Type B pancreatic cell (in vitro differentiated cells): ENCODE measurements at regions not wholly inside any gene's neighbourhood (a gene's known extent, or its start where the extent isn't known, plus 50 kb on each side); places are given as distances from the start of the nearest gene placed in this dataset.
A peak's percentile ranks its signal among the peaks of the same experiment; 100 is the strongest.

Experiments
- DNase-seq: peaks from one replicate; pipeline ENCODE4 v3.0.0; 2021; ENCODE audit warnings: mixed read lengths; ENCODE audit not compliant: unreplicated experiment; ENCODE audit errors: extremely low spot score
- H3K27ac Mint-ChIP-seq: 2 replicates; pipeline ENCODE4 v1.8.0; 2021; ENCODE audit warnings: mild to moderate bottlenecking, mixed read lengths
- H3K27me3 Mint-ChIP-seq: 2 replicates; pipeline ENCODE4 v1.8.0; 2021; ENCODE audit warnings: mixed read lengths
- H3K36me3 Mint-ChIP-seq: 2 replicates; pipeline ENCODE4 v1.8.0; 2021; ENCODE audit warnings: mixed read lengths
- H3K4me1 Mint-ChIP-seq: one replicate; pipeline ENCODE4 v1.8.0; 2021; ENCODE audit warnings: mixed read lengths; ENCODE audit not compliant: unreplicated experiment
- H3K4me3 Mint-ChIP-seq: 2 replicates; pipeline ENCODE4 v1.8.0; 2021; ENCODE audit warnings: mild to moderate bottlenecking, mixed read lengths
- H3K9me3 Mint-ChIP-seq: 2 replicates; pipeline ENCODE4 v1.8.0; 2021; ENCODE audit warnings: mixed read lengths
- TF ChIP-seq, protein P1 (sequence below): fragments of 200-600 bp; sonication (generic); conservative IDR thresholded peaks from 2 replicates; pipeline ENCODE4 v1.5.0; 2021; ENCODE audit warnings: antibody characterized with exemption, mild to moderate bottlenecking

DNA sequence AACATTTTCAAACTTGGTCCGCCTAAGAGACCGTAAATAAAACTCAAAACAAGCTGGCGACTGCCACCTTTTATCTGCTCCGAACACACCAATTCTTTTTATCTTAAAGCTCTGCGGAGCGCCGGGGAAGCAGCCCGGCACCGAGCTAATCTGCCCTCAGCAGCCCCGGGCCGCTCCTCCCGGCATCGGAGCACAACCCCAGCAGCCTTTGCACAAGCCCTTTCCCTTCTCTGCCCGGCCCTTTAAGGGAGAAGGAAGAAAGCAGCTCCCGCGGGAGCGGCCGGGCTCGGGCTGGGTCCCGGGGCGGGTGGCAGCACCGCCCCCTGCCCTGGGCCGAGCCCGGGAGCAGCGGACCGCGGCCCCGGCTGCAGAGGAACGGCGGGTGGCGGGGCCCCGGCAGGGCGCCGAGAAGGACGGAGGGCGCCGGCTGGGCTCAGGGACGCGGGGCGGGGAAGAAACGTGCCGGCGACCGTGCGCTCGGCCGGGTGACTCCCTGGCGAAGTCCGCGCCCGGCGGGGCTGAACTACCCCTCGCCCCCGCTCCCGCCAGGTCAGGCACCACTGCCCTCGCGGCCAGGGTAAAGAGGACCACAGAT is 133.6 kb upstream of the C11orf58 start:
- H3K27me3 Mint-ChIP-seq = peaks cover 42% of the 10 kb centered on the region
- peak overlapping the region; percentile 85 for H3K27ac Mint-ChIP-seq

DNA sequence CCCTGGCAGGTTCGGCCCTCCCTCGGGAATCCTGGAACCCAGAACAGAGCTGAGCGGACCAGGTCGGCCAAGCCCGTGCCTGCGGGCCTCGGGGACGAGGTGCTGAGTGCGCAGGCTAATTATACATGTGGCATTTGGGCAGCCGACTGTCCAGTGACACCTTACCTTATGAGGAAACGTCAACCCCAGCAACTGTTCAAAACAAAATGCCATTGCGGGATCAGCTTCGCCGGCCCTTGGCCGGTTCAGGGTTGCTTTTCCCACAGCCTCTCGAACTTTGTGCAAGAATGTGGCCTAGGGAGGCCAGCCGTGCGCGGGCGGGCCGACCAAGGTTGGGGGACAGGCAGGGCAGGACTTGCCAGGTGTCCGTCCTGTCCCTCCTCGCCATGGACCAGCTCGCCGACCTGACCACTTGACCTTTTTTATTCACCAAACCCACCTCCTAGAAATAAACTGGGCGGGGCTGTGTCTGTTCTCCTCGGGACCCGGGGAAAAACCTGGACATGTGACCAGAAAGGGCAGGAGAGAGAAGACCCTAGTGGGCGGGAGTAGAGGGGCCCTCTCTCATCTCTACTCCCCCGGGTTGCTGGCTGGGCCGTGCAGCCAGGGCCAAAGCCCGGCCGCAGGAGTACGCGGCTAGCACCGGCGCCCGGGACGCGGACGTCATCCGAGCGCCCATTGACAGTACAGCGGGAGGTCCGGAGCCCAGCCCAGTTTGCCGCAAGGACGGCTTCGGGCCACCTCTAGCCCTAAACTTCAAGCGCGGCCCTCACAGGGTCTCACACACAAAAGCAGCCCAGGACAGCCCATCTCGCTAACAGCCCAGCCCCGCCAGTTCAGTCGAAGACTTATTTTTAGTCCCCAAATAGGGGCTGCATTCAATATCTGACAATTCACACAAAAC is 134.3 kb upstream of the C11orf58 start:
- peak overlapping the region; percentile 92 for H3K4me3 Mint-ChIP-seq
- TF ChIP-seq, protein P1, sequence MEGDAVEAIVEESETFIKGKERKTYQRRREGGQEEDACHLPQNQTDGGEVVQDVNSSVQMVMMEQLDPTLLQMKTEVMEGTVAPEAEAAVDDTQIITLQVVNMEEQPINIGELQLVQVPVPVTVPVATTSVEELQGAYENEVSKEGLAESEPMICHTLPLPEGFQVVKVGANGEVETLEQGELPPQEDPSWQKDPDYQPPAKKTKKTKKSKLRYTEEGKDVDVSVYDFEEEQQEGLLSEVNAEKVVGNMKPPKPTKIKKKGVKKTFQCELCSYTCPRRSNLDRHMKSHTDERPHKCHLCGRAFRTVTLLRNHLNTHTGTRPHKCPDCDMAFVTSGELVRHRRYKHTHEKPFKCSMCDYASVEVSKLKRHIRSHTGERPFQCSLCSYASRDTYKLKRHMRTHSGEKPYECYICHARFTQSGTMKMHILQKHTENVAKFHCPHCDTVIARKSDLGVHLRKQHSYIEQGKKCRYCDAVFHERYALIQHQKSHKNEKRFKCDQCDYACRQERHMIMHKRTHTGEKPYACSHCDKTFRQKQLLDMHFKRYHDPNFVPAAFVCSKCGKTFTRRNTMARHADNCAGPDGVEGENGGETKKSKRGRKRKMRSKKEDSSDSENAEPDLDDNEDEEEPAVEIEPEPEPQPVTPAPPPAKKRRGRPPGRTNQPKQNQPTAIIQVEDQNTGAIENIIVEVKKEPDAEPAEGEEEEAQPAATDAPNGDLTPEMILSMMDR = no peak

More for the DNA sequence above, 133.6 kb upstream of the C11orf58 start:
- H3K4me1 Mint-ChIP-seq = peaks cover 7% of the 10 kb centered on the region
- H3K4me3 Mint-ChIP-seq = peak overlapping the region; percentile 92
- TF ChIP-seq, protein P1 = no peak
- H3K36me3 Mint-ChIP-seq = no peaks in the 10 kb centered on the region
- no peaks in the 10 kb centered on the region for H3K9me3 Mint-ChIP-seq
- no peak for DNase-seq

DNA sequence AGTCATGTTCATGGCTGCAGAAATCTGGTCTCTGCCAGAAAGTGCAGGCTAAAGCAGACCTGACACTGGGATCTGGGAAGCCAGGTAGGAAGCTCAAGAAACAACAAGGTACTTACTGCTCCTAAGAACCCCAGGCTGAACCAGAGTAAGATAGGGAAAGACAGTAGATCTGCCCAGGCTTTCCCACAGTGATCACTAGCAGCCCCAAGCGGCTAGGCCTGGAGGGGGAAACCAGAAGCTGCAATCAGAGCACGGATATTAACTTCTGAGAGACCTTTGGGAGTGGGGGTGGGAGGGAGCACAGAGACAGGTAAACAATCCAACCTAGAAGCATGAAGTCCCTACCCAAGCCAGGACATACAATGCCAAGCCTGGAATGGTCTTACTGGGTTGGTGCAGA is 135.2 kb upstream of the C11orf58 start:
- no peak for DNase-seq
- Mint-ChIP-seq H3K27ac (no peak overlapping the region), H3K4me3 (peak overlapping the region; percentile 92), H3K4me1 (peaks cover 7% of the 10 kb centered on the region), H3K27me3 (peaks cover 44% of the 10 kb centered on the region), H3K9me3 (no peaks in the 10 kb centered on the region), H3K36me3 (no peaks in the 10 kb centered on the region)
- TF ChIP-seq, protein P1 = no peak

More for the DNA sequence above, 134.3 kb upstream of the C11orf58 start:
- Mint-ChIP-seq H3K9me3 (no peaks in the 10 kb centered on the region), H3K4me1 (peaks cover 7% of the 10 kb centered on the region), H3K27me3 (peaks cover 42% of the 10 kb centered on the region), H3K27ac (peak overlapping the region; percentile 69), H3K36me3 (no peaks in the 10 kb centered on the region)
- no peak for DNase-seq

- H3K27me3 Mint-ChIP-seq = peaks cover 28% of the 10 kb centered on the region
- TF ChIP-seq, protein P1 = no peak
- peaks cover 7% of the 10 kb centered on the region for H3K4me1 Mint-ChIP-seq
- no peak for DNase-seq
- no peaks in the 10 kb centered on the region for H3K9me3 Mint-ChIP-seq
- no peak overlapping the region for H3K27ac Mint-ChIP-seq
- H3K36me3 Mint-ChIP-seq = no peaks in the 10 kb centered on the region
- no peak overlapping the region for H3K4me3 Mint-ChIP-seq
These were observed 139.5 kb upstream of the C11orf58 start for GRCh38 chr11:16598906-16599305.

GRCh38 chr11:16598032-16598431 is 140.4 kb upstream of the C11orf58 start:
- peaks cover 19% of the 10 kb centered on the region for H3K27me3 Mint-ChIP-seq

More at GRCh38 chr11:16598032-16598431, 140.4 kb upstream of the C11orf58 start:
- no peak for DNase-seq
- TF ChIP-seq, protein P1 = no peak
- H3K4me3 Mint-ChIP-seq = no peak overlapping the region
- H3K36me3 Mint-ChIP-seq = no peaks in the 10 kb centered on the region
- no peaks in the 10 kb centered on the region for H3K9me3 Mint-ChIP-seq
- no peak overlapping the region for H3K27ac Mint-ChIP-seq
- peaks cover under 1% of the 10 kb centered on the region for H3K4me1 Mint-ChIP-seq
